ENCODE measurements at regions not wholly inside any gene's neighbourhood (a gene's known extent, or its start where the extent isn't known, plus 50 kb on each side); places are given as distances from the start of the nearest gene placed in this dataset.
"Not testable (repeated sequence)": the region's sequence is repeated elsewhere in the genome, so short reads cannot be mapped to it uniquely, and the experiment has no call there.

- DNase-seq = not testable (repeated sequence)
These were observed 68.7 kb downstream of the PRKAB2 start for GRCh38 chr1:147103416-147104155.

- DNase-seq = no peak
These were observed 73.1 kb downstream of the PRKAB2 start for GRCh38 chr1:147099192-147099591.

GRCh38 chr1:147098338-147098973 lies 73.8 kb downstream of the PRKAB2 start:
- DNase-seq = peak in 6 of 56 donors; percentile 1 to 44 (median 2)

GRCh38 chr1:147095691-147096090 lies 76.6 kb downstream of the PRKAB2 start:
- no peak for DNase-seq

GRCh38 chr1:147091801-147092200 lies 80.5 kb downstream of the PRKAB2 start:
- no peak for DNase-seq

GRCh38 chr1:147089457-147089856 lies 82.8 kb downstream of the PRKAB2 start:
- no peak for DNase-seq

GRCh38 chr1:147086129-147086528 lies 86.1 kb downstream of the PRKAB2 start:
- DNase-seq = no peak

- peak in 33 of 56 donors; percentile 3 to 67 (median 29) for DNase-seq
These were observed 87.8 kb downstream of the PRKAB2 start for GRCh38 chr1:147084273-147085096.

GRCh38 chr1:147083919-147084272 lies 88.4 kb downstream of the PRKAB2 start:
- DNase-seq = no peak

GRCh38 chr1:147080671-147081394 lies 91.4 kb downstream of the PRKAB2 start:
- no peak for DNase-seq

- DNase-seq = no peak
These were observed 92.1 kb downstream of the PRKAB2 start for GRCh38 chr1:147080006-147080661.

GRCh38 chr1:147079400-147080005 lies 92.8 kb downstream of the PRKAB2 start:
- DNase-seq = no peak

- no peak for DNase-seq
These were observed 93.5 kb downstream of the PRKAB2 start for GRCh38 chr1:147078606-147079399.

- DNase-seq = no peak
These were observed 94.2 kb downstream of the PRKAB2 start for GRCh38 chr1:147077936-147078605.

- DNase-seq = no peak
These were observed 94.7 kb downstream of the PRKAB2 start for GRCh38 chr1:147077523-147077922.

- DNase-seq = no peak
These were observed 95.2 kb downstream of the PRKAB2 start for GRCh38 chr1:147077081-147077480.

GRCh38 chr1:147076442-147076841 lies 95.8 kb downstream of the PRKAB2 start:
- DNase-seq = no peak

- peak in 1 of 56 donors; percentile 3 for DNase-seq
These were observed 99.5 kb downstream of the PRKAB2 start for GRCh38 chr1:147072482-147073432.
